AG04449 (cell line): ENCODE measurements at regions not wholly inside any gene's neighbourhood (a gene's known extent, or its start where the extent isn't known, plus 50 kb on each side); places are given as distances from the start of the nearest gene placed in this dataset.

ENCODE experiments used
- CTCF ChIA-PET: fragments of 350-600 bp; formaldehyde crosslinking; extraction: SDS; loops from one replicate; lab custom pipeline; 2021; ENCODE audit warnings: antibody characterized with exemption; lab: Yijun Ruan, JAX
- POLR2A ChIA-PET: fragments of 400-600, 350-600 bp; formaldehyde crosslinking; extraction: SDS; loops from one replicate; lab custom pipeline; 2020; ENCODE audit warnings: antibody characterized with exemption, inconsistent platforms; lab: Yijun Ruan, JAX
- DNase-seq: peaks from one replicate; pipeline ENCODE4 v3.0.0-alpha.2; 2010; ENCODE audit warnings: low read depth, low spot score
- H3K4me3 ChIP-seq: 2 replicates; pipeline ENCODE4 v1.5.1; 2011; ENCODE audit warnings: low read depth, mild to moderate bottlenecking, control low read depth, low read length
- TF ChIP-seq, protein P1 (sequence below): IDR thresholded peaks from one replicate; pipeline ENCODE4 v1.5.1; 2011; ENCODE audit warnings: mild to moderate bottlenecking, moderate library complexity, low read length, control low read depth, inconsistent platforms; ENCODE audit not compliant: insufficient read depth; ENCODE audit errors: missing control alignments

GRCh38 chr7:26466007-26466406 is 174.3 kb downstream of the SNX10 start:
- ChIA-PET POLR2A (no interaction called here), CTCF (no interaction called here)
- no peak overlapping the region for H3K4me3 ChIP-seq
- no peak for DNase-seq
- TF ChIP-seq, protein P1, sequence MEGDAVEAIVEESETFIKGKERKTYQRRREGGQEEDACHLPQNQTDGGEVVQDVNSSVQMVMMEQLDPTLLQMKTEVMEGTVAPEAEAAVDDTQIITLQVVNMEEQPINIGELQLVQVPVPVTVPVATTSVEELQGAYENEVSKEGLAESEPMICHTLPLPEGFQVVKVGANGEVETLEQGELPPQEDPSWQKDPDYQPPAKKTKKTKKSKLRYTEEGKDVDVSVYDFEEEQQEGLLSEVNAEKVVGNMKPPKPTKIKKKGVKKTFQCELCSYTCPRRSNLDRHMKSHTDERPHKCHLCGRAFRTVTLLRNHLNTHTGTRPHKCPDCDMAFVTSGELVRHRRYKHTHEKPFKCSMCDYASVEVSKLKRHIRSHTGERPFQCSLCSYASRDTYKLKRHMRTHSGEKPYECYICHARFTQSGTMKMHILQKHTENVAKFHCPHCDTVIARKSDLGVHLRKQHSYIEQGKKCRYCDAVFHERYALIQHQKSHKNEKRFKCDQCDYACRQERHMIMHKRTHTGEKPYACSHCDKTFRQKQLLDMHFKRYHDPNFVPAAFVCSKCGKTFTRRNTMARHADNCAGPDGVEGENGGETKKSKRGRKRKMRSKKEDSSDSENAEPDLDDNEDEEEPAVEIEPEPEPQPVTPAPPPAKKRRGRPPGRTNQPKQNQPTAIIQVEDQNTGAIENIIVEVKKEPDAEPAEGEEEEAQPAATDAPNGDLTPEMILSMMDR, result no peak

GRCh38 chr7:26467104-26467503 is 175.4 kb downstream of the SNX10 start:
- DNase-seq, result no peak
- no peak overlapping the region for H3K4me3 ChIP-seq
- ChIA-PET POLR2A (no interaction called here), CTCF (no interaction called here)
- TF ChIP-seq, protein P1, result no peak

DNA sequence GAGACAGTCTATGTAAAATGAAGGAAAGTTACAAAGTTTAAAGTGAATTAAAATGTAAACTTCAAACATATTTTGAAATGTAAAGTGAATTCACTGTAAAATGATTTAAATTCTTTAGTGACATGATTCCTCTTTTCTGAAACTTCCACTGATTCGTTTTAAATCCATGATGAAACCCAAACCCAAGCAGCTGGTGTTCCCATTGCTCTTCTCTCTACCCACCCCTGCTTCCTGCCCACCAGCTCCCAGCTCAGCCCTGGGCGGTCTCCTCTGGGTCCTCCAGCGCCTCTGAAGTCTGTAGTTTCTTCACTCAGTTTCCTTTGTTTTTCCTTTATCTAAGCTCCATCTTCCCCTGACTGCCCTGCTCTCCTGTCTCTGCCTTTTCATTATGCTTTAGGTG is 175.9 kb downstream of the SNX10 start:
- CTCF ChIA-PET, result no interaction called here
- DNase-seq, result no peak
- no peak overlapping the region for H3K4me3 ChIP-seq
- TF ChIP-seq, protein P1, result no peak
- POLR2A ChIA-PET, result no interaction called here

DNA sequence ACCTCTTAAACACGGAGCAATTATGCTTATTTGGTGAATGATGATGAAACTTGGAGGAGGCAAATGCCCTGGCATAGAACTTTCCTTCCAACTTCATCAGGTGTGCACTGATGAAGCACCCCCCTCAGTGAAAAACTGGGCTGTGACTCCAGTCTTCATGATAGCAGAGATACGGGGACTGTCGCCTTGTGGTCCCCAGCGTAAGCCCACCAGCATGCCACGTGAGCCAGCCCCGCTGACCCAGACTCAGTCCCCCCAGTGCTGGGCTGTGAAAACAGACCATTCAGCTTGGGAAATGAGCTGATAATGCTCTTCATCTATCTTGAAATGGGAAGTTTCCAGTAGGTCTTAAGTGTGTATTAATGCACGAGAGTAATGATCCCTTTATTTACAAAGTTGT is 177.0 kb downstream of the SNX10 start:
- no peak overlapping the region for H3K4me3 ChIP-seq
- DNase-seq, result no peak
- ChIA-PET CTCF (no interaction called here), POLR2A (no interaction called here)
- TF ChIP-seq, protein P1, result no peak

- TF ChIP-seq, protein P1, result no peak
- ChIA-PET CTCF (no interaction called here), POLR2A (no interaction called here)
- no peak overlapping the region for H3K4me3 ChIP-seq
- DNase-seq, result no peak
Measured at GRCh38 chr7:26469188-26469587, 177.5 kb downstream of the SNX10 start.

DNA sequence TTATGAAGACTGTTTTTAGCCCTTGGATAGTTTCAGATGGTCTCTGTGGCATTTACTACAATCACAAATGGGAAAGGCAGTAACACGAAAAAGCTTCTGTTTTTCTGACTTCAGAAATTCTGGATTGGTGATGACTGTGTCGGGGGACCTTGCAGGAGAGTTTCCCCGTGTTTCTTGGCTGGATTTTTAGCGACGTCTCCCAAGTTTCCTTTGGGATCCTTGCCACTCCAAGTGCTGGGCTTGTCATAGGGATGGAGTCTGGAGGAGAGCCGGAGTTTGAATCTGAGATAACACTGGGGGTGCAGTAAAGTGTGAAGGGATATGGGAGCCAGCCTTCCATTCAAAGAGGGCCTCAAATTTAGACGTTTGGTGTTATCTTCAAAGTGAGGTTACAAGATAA is 179.0 kb downstream of the SNX10 start:
- ChIA-PET POLR2A (no interaction called here), CTCF (no interaction called here)
- no peak for DNase-seq
- no peak overlapping the region for H3K4me3 ChIP-seq
- TF ChIP-seq, protein P1, result no peak
